GM06990 (cell line): ENCODE measurements at regions not wholly inside any gene's neighbourhood (a gene's known extent, or its start where the extent isn't known, plus 50 kb on each side); places are given as distances from the start of the nearest gene placed in this dataset.

Experiments
- DNase-seq: peaks from one replicate; pipeline ENCODE4 v3.0.0-alpha.2; 2011; ENCODE audit not compliant: insufficient read length; ENCODE audit errors: extremely low read depth
- H3K27me3 ChIP-seq: replicated peaks from 2 replicates; pipeline ENCODE4 v1.6.0; 2011; ENCODE audit warnings: low read length; ENCODE audit not compliant: control insufficient read depth, insufficient read depth
- H3K36me3 ChIP-seq: 2 replicates; pipeline ENCODE4 v1.5.1; 2011; ENCODE audit warnings: low read length; ENCODE audit not compliant: control insufficient read depth, insufficient read depth
- H3K4me3 ChIP-seq: replicated peaks from 2 replicates; pipeline ENCODE4 v1.5.1; 2011; ENCODE audit warnings: low read depth, mild to moderate bottlenecking, control low read depth, low read length
- TF ChIP-seq, protein P1 (sequence below): IDR thresholded peaks from 2 replicates; pipeline ENCODE4 v1.5.1; 2011; ENCODE audit warnings: low read length, control low read depth, mild to moderate bottlenecking, inconsistent platforms; ENCODE audit not compliant: insufficient read depth, poor library complexity, severe bottlenecking

DNA sequence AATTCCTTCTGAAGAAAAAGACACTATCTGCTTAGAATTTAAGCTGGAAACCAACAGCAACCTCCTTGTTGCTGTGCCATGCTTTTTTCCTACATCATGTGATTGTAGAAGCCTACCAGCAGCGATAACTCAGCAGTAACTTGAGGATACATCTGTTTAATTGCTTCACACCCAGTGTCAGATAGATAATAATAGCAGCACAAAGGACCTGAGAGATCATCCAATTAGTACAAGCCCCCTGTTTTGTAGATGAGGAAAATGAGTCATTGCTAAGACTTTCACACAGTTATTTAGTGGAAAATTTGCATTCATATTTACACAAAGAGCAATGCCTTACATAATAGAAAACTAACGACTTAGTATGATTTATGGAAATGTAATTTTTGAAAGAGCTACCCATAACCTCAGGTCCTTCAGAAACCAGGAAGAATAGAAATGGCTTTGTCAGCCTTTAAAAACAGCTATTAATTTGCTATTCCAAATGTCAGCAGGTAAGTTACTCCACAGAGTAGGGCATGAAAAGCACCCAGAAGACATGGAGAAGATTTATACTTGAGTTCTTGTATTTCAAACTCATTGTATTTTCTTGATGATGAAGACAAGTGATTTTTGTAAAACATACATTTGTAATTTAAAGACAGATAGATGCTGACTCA is 93.7 kb upstream of the SGCG start:
- H3K4me3 ChIP-seq = no peak overlapping the region
- TF ChIP-seq, protein P1, sequence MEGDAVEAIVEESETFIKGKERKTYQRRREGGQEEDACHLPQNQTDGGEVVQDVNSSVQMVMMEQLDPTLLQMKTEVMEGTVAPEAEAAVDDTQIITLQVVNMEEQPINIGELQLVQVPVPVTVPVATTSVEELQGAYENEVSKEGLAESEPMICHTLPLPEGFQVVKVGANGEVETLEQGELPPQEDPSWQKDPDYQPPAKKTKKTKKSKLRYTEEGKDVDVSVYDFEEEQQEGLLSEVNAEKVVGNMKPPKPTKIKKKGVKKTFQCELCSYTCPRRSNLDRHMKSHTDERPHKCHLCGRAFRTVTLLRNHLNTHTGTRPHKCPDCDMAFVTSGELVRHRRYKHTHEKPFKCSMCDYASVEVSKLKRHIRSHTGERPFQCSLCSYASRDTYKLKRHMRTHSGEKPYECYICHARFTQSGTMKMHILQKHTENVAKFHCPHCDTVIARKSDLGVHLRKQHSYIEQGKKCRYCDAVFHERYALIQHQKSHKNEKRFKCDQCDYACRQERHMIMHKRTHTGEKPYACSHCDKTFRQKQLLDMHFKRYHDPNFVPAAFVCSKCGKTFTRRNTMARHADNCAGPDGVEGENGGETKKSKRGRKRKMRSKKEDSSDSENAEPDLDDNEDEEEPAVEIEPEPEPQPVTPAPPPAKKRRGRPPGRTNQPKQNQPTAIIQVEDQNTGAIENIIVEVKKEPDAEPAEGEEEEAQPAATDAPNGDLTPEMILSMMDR = no peak
- no peaks in the 10 kb centered on the region for H3K36me3 ChIP-seq
- no peaks in the 10 kb centered on the region for H3K27me3 ChIP-seq
- no peak for DNase-seq

DNA sequence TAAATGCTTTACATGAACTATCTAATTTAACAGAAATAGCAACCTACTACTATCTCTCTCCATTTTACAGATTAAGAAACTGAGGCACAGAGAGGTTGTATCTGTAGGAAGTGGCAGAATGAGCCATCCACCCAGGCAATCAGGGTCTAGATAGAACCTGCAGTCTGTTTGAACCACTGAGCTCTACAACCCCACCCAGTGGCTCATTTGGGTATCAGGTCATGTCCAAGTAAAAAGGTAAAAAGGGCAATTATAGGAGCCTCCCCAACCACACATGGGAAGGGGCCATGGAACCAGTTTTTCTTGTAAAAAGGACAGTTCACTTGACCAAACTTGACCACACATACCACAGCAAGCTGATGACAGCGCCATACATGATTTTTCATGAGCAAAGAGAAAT is 92.9 kb upstream of the SGCG start:
- Histone ChIP-seq H3K27me3 (no peaks in the 10 kb centered on the region), H3K36me3 (no peaks in the 10 kb centered on the region), H3K4me3 (no peak overlapping the region)
- no peak for DNase-seq
- TF ChIP-seq, protein P1 = peak; percentile 70

DNA sequence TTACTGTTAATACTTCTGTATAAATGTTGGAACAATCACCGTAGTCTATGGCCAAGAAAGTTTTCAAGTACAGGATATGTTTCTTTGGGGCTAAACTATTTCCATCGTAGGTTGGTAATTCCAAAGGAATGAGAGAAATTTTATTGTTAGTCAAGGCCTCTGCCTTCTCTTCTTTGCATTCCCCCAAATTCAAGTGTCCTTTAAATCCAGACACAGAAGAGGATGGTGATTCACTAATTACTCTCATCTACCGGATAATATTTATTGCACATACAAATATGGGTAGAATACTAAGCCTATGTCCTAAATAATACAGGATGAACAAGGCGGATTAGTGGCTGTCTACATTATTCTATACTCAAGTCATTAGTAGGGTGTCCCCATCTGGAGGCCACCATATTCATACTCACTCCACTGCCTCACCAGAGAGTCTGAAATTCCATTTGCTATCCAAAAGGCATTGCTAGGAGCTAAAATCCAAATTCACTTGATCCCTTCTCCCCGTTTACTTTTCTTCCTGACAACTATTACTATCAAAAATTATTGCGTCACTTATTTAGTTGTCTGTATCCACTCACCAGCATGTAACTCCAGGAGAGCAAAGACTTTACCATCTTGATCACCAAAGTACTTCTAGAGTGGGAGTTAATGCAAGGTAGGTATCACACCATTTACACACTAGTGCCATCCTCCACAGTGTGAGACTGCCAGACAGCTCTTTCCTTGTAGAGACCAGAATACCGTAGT is 82.4 kb upstream of the SGCG start:
- H3K27me3 ChIP-seq = no peaks in the 10 kb centered on the region
- TF ChIP-seq, protein P1 = no peak
- DNase-seq = no peak
- H3K4me3 ChIP-seq = no peak overlapping the region
- no peaks in the 10 kb centered on the region for H3K36me3 ChIP-seq

DNA sequence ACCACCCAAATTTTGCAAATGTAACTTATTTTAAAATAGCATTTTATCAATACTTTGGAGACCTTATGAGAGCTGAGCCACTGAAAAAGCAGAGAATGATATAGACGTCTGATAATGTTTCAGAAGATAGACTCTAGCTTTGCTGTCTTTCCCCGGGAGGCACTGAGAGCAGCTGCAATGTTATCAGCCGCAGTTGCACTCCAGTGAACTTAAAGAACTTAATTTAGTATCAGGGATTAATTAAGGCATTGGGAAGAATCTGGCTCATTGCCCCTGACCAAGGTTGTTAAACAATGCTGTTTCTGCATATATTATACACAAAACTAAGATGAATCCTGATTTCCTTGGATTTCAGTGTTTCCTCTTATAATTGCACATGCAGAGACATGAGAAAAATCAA is 75.7 kb upstream of the SGCG start:
- TF ChIP-seq, protein P1 = no peak
- DNase-seq = no peak
- Histone ChIP-seq H3K36me3 (no peaks in the 10 kb centered on the region), H3K27me3 (no peaks in the 10 kb centered on the region), H3K4me3 (no peak overlapping the region)

DNA sequence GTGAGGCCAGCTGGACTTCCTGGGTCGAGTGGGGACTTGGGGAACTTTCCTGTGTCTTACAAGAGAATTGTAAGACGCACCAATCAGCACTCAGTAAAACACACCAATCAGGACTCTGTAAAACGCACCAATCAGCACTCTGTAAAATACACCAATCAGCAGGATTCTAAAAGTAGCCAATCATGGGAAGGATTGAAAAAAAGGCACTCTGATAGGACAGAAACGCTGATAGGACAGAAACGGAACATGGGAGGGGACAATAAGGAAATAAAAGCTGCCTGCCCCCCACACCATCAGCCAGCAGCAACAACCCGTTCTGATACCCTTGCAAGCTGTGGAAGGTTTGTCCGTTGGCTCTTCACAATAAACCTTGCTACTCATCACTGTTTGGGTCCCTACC is 73.1 kb upstream of the SGCG start:
- no peak for DNase-seq
- TF ChIP-seq, protein P1 = no peak
- no peak overlapping the region for H3K4me3 ChIP-seq
- H3K36me3 ChIP-seq = no peaks in the 10 kb centered on the region
- no peaks in the 10 kb centered on the region for H3K27me3 ChIP-seq
